IMR-90 (cell line): ENCODE measurements at regions not wholly inside any gene's neighbourhood (a gene's known extent, or its start where the extent isn't known, plus 50 kb on each side); places are given as distances from the start of the nearest gene placed in this dataset.

Source experiments
- ATAC-seq: fragments of 200-7000 bp; cut with Tn5 transposase; 2 replicates; pipeline ENCODE4 v1.9.1; 2020; ENCODE audit warnings: low read depth, mild to moderate bottlenecking, moderate library complexity
- BruUV-seq: library from RNA; stranded (reverse); fragments of 400-500 nt; replicated peaks from 2 replicates; lab custom pipeline; 2021; lab: Mats Ljungman, UMichigan
- CTCF ChIA-PET: fragments of 300-600 bp; formaldehyde crosslinking; extraction: SDS; loops from one replicate; lab custom pipeline; 2021; ENCODE audit warnings: antibody characterized with exemption; lab: Yijun Ruan, JAX
- POLR2A ChIA-PET: fragments of 300-600 bp; sonication (Branson Sonifier 250); formaldehyde crosslinking; loops from one replicate; lab custom pipeline; 2022; ENCODE audit warnings: antibody characterized with exemption; ENCODE audit not compliant: unreplicated experiment; lab: Charles Lee
- DNase-seq: peaks from one replicate; pipeline ENCODE4 v3.0.0; 2013
- H2AFZ ChIP-seq: replicated peaks from 2 replicates; pipeline ENCODE3; 2013; ENCODE audit warnings: low read length, mild to moderate bottlenecking; ENCODE audit not compliant: poor library complexity
- H2AK5ac ChIP-seq: 2 replicates; pipeline ENCODE4 v1.6.1; 2013; ENCODE audit warnings: low read depth, low read length, inconsistent platforms
- H2AK9ac ChIP-seq: replicated peaks from 2 replicates; pipeline ENCODE3; 2013; ENCODE audit warnings: mild to moderate bottlenecking, low read depth, low read length, moderate library complexity; ENCODE audit not compliant: poor library complexity
- H2BK120ac ChIP-seq: 2 replicates; pipeline ENCODE4 v1.6.1; 2013; ENCODE audit warnings: low read depth, low read length, inconsistent platforms
- H2BK15ac ChIP-seq: 3 replicates; pipeline ENCODE4 v1.6.1; 2013; ENCODE audit warnings: low read depth, low read length, inconsistent platforms
- H2BK20ac ChIP-seq: 2 replicates; pipeline ENCODE4 v1.6.1; 2013; ENCODE audit warnings: low read depth, mild to moderate bottlenecking, inconsistent platforms, low read length, moderate library complexity
- H2BK5ac ChIP-seq: 2 replicates; pipeline ENCODE4 v1.6.1; 2013; ENCODE audit warnings: mild to moderate bottlenecking, low read depth, low read length, inconsistent platforms; ENCODE audit not compliant: poor library complexity, severe bottlenecking
- H3K14ac ChIP-seq: replicated peaks from 2 replicates; pipeline ENCODE4 v1.6.1; 2013; ENCODE audit warnings: low read depth, low read length, inconsistent platforms
- H3K18ac ChIP-seq: 2 replicates; pipeline ENCODE4 v1.6.1; 2013; ENCODE audit warnings: low read depth, low read length, control low read depth
- H3K23ac ChIP-seq: 2 replicates; pipeline ENCODE4 v1.6.1; 2013; ENCODE audit warnings: low read depth, low read length, inconsistent platforms
- H3K27ac ChIP-seq: 2 replicates; pipeline ENCODE4 v1.5.1; 2013; ENCODE audit warnings: mild to moderate bottlenecking, control low read depth, low read length; ENCODE audit not compliant: insufficient read depth
- H3K27me3 ChIP-seq: 2 replicates; pipeline ENCODE4 v1.6.1; 2013; ENCODE audit warnings: low read length; ENCODE audit not compliant: control insufficient read depth, insufficient read depth
- H3K36me3 ChIP-seq: 2 replicates; pipeline ENCODE4 v1.6.1; 2013; ENCODE audit warnings: low read length, mixed read lengths; ENCODE audit not compliant: control insufficient read depth, insufficient read depth
- H3K4ac ChIP-seq: 2 replicates; pipeline ENCODE4 v1.6.1; 2013; ENCODE audit warnings: low read depth, low read length, inconsistent platforms
- H3K4me1 ChIP-seq: 2 replicates; pipeline ENCODE4 v1.6.1; 2013; ENCODE audit warnings: low read length, mixed read lengths; ENCODE audit not compliant: control insufficient read depth, insufficient read depth
- H3K4me2 ChIP-seq: 2 replicates; pipeline ENCODE4 v1.6.1; 2013; ENCODE audit warnings: low read depth, mild to moderate bottlenecking, control low read depth, low read length, moderate library complexity
- H3K4me3 ChIP-seq: 2 replicates; pipeline ENCODE4 v1.5.1; 2013; ENCODE audit warnings: low read depth, mild to moderate bottlenecking, control low read depth, low read length, moderate library complexity; ENCODE audit not compliant: insufficient read depth
- H3K56ac ChIP-seq: 2 replicates; pipeline ENCODE4 v1.6.1; 2013; ENCODE audit warnings: low read length, inconsistent platforms; ENCODE audit not compliant: insufficient read depth; ENCODE audit errors: extremely low read depth
- H3K79me1 ChIP-seq, 2 experiments: 2 replicates each; pipeline ENCODE4 v1.6.1; 2013; ENCODE audit warnings: low read length in 2 of 2, inconsistent platforms in 1 of 2, low read depth in 1 of 2
- H3K9ac ChIP-seq: 2 replicates; pipeline ENCODE4 v1.6.1; 2013; ENCODE audit warnings: low read depth, low read length, control low read depth
- H3K9me1 ChIP-seq: 2 replicates; pipeline ENCODE4 v1.6.1; 2013; ENCODE audit warnings: low read length, inconsistent platforms; ENCODE audit not compliant: insufficient read depth
- H3K9me3 ChIP-seq: 2 replicates; pipeline ENCODE4 v1.6.1; 2013; ENCODE audit warnings: low read length; ENCODE audit not compliant: control insufficient read depth, insufficient read depth
- H4K20me1 ChIP-seq: 2 replicates; pipeline ENCODE4 v1.6.1; 2013; ENCODE audit warnings: low read length, inconsistent platforms; ENCODE audit not compliant: insufficient read depth
- H4K5ac ChIP-seq: 2 replicates; pipeline ENCODE4 v1.6.1; 2013; ENCODE audit warnings: mild to moderate bottlenecking, low read depth, low read length, control low read depth
- H4K8ac ChIP-seq, 2 experiments: 2 replicates each; pipeline ENCODE4 v1.6.1; 2013; ENCODE audit warnings: low read depth in 2 of 2, low read length in 2 of 2, control low read depth in 1 of 2, inconsistent platforms in 1 of 2
- H4K91ac ChIP-seq: 2 replicates; pipeline ENCODE4 v1.6.1; 2013; ENCODE audit warnings: low read depth, low read length, inconsistent platforms; ENCODE audit not compliant: insufficient read depth
- BHLHE40 ChIP-seq: fragments of 150-350 bp; IDR thresholded peaks from 2 replicates; pipeline ENCODE4 v1.6.1; 2016; ENCODE audit warnings: mild to moderate bottlenecking, low read depth, low read length
- CHD1 ChIP-seq: IDR thresholded peaks from 2 replicates; pipeline ENCODE4 v1.6.1; 2012; ENCODE audit warnings: low read depth, low read length, improper control_type of control experiment
- ELK1 ChIP-seq: fragments of 150-350 bp; IDR thresholded peaks from 2 replicates; pipeline ENCODE4 v1.6.1; 2016; ENCODE audit warnings: low read depth, mild to moderate bottlenecking, low read length, moderate library complexity, borderline replicate concordance
- MAZ ChIP-seq: IDR thresholded peaks from 2 replicates; pipeline ENCODE4 v1.6.1; 2012; ENCODE audit warnings: low read depth, mild to moderate bottlenecking, low read length, improper control_type of control experiment, moderate library complexity, borderline replicate concordance
- WGBS, 2 experiments: methylation state at CpG; one replicate each; pipeline versions ENCODE4 v1.1.5 to v1.1.7; 2013; ENCODE audit warnings: missing lambda C conversion rate in 2 of 2; ENCODE audit not compliant: insufficient read length in 1 of 2; ENCODE audit errors: extremely low coverage in 2 of 2; 5-methylcytosine and 5-hydroxymethylcytosine counted together
- dilution Hi-C: fragments of 300-500 bp; cut with HindIII; formaldehyde crosslinking; loops from one replicate; pipeline ENCODE4 v1.14.3; 2018; ENCODE audit warnings: low sequenced_read_pairs; ENCODE audit not compliant: unreplicated experiment
- in situ Hi-C: fragments of 300-500 bp; cut with MboI; formaldehyde crosslinking; loops from 3 replicates; pipeline ENCODE4 v1.14.3; 2019; ENCODE audit warnings: low sequenced_read_pairs, inconsistent platforms, mixed read lengths
- intact Hi-C: fragments of 100-400 bp; cut with micrococcal nuclease; formaldehyde crosslinking; loops from 2 replicates; pipeline ENCODE4 v1.10.0; 2022

GRCh38 chr14:76696361-76696760 lies 64.9 kb upstream of the VASH1 start:
- ChIA-PET POLR2A (no interaction called here), CTCF (interaction anchor here (0.8 kb wide), 1 partner anchor 14 kb away, joined by 3 read pairs; no protein-coding TSS in a partner anchor)
- Histone ChIP-seq H3K4me3 (no peak overlapping the region), H3K18ac (no peak overlapping the region), H2AFZ (no peak overlapping the region), H3K9me3 (peaks cover 2% of the 10 kb centered on the region; the same call in 1 of the 2 replicates), H4K91ac (no peak overlapping the region), H2AK5ac (no peak overlapping the region), H2BK120ac (no peak overlapping the region), H3K4me1 (no peaks in the 10 kb centered on the region), H3K27ac (no peak overlapping the region), H3K9me1 (no peaks in the 10 kb centered on the region), H2BK15ac (no peak overlapping the region), H3K56ac (no peak overlapping the region), H3K79me1 (no peaks in the 10 kb centered on the region), H3K14ac (no peak overlapping the region), H3K4ac (no peak overlapping the region), H4K8ac (no peak overlapping the region), H2AK9ac (no peak overlapping the region), H3K23ac (no peak overlapping the region), H4K20me1 (no peaks in the 10 kb centered on the region), H4K5ac (no peak overlapping the region), H3K4me2 (no peak overlapping the region), H3K9ac (no peak overlapping the region), H2BK5ac (no peak overlapping the region), H3K27me3 (peaks cover 2% of the 10 kb centered on the region; the same call in 1 of the 2 replicates), H2BK20ac (no peak overlapping the region), H3K36me3 (no peaks in the 10 kb centered on the region)
- in situ Hi-C loops, result no loop called here
- no TSS peak for BruUV-seq
- no peak for TF ChIP-seq BHLHE40
- no peak for TF ChIP-seq ELK1
- TF ChIP-seq CHD1, result no peak
- TF ChIP-seq MAZ, result no peak
- intact Hi-C loops, result no loop called here
- no CpG with 5 or more reads among the region's 3 CpGs for WGBS, 2 experiments
- DNase-seq (no peak), ATAC-seq (no peak)
- dilution Hi-C loops, result no loop called here
